Endothelial cell of umbilical vein (primary cell): ENCODE measurements at regions not wholly inside any gene's neighbourhood (a gene's known extent, or its start where the extent isn't known, plus 50 kb on each side); places are given as distances from the start of the nearest gene placed in this dataset.

Experiments used
- CTCF ChIP-seq, 2 donors: IDR thresholded peaks; 1 replicate in 1 of 2; 2 replicates in 1 of 2; pipeline ENCODE4 v1.5.1; 2011; ENCODE audit warnings: low read length in 2 of 2, mild to moderate bottlenecking in 2 of 2, moderate library complexity in 2 of 2, control low read depth in 1 of 2, inconsistent platforms in 1 of 2, low read depth in 1 of 2; ENCODE audit not compliant: insufficient read depth in 1 of 2; ENCODE audit errors: extremely low read depth in 1 of 2
- EZH2 ChIP-seq: IDR thresholded peaks from 2 replicates; pipeline ENCODE4 v1.6.1; 2012; ENCODE audit warnings: borderline replicate concordance, low read depth, mild to moderate bottlenecking, moderate library complexity, low read length, inconsistent platforms; ENCODE audit not compliant: severe bottlenecking
- GATA2 ChIP-seq: IDR thresholded peaks from 2 replicates; pipeline ENCODE4 v1.7.0; 2011; ENCODE audit warnings: low read depth, mild to moderate bottlenecking, moderate library complexity, mixed read lengths, low read length; ENCODE audit not compliant: insufficient read length, insufficient read depth
- JUN ChIP-seq: IDR thresholded peaks from 2 replicates; pipeline ENCODE4 v1.6.1; 2011; ENCODE audit warnings: borderline replicate concordance, low read depth; ENCODE audit not compliant: insufficient read length, insufficient read depth
- MAX ChIP-seq: IDR thresholded peaks from 2 replicates; pipeline ENCODE4 v1.6.1; 2011; ENCODE audit not compliant: insufficient read depth, insufficient read length
- POLR2A ChIP-seq: IDR thresholded peaks from 2 replicates; pipeline ENCODE4 v1.6.1; 2012; ENCODE audit warnings: low read depth, mild to moderate bottlenecking, control low read depth, low read length
- POLR2AphosphoS5 ChIP-seq: IDR thresholded peaks from 2 replicates; pipeline ENCODE4 v1.6.1; 2012; ENCODE audit warnings: low read depth, mild to moderate bottlenecking, control low read depth, low read length, moderate library complexity; ENCODE audit not compliant: insufficient read depth

- TF ChIP-seq MAX (no peak), CTCF (IDR thresholded peaks at IDR 0.05; ENCODE audit: extremely low read depth in 1 of 2, insufficient read depth in 1 of 2, low read depth in 1 of 2, low read length in 2 of 2) (no peak), EZH2 (no peak), POLR2AphosphoS5 (no peak), GATA2 (peak; percentile 84), JUN (no peak), POLR2A (no peak)
These were observed 64.0 kb upstream of the PTPRJ start for GRCh38 chr11:47916361-47916841.
